Gastroesophageal sphincter (tissue), 3 donors: ENCODE measurements at regions not wholly inside any gene's neighbourhood (a gene's known extent, or its start where the extent isn't known, plus 50 kb on each side); places are given as distances from the start of the nearest gene placed in this dataset.

Experiments used
- CTCF ChIP-seq, 4 experiments: fragments of 200-600 bp in 2 of 4; fragments of 450-650 bp in 2 of 4; sonication (generic) in 1 of 4; IDR thresholded peaks; one replicate each; pipeline ENCODE4 v1.5.1; 2017 to 2019; ENCODE audit warnings: antibody characterized with exemption in 4 of 4, mild to moderate bottlenecking in 2 of 4, moderate library complexity in 2 of 4
- POLR2A ChIP-seq, 2 donors: fragments of 450-650 bp; IDR thresholded peaks; one replicate each; pipeline ENCODE4 v1.6.1; 2017; ENCODE audit warnings: antibody characterized with exemption in 2 of 2, mild to moderate bottlenecking in 2 of 2, moderate library complexity in 1 of 2

- TF ChIP-seq POLR2A (IDR thresholded peaks at IDR 0.05), result no peak
- TF ChIP-seq CTCF (IDR thresholded peaks at IDR 0.05), result no peak
These were observed 206.1 kb upstream of the ZNF608 start for GRCh38 chr5:124952566-124952965.
